ENCODE measurements at regions not wholly inside any gene's neighbourhood (a gene's known extent, or its start where the extent isn't known, plus 50 kb on each side); places are given as distances from the start of the nearest gene placed in this dataset.

DNA sequence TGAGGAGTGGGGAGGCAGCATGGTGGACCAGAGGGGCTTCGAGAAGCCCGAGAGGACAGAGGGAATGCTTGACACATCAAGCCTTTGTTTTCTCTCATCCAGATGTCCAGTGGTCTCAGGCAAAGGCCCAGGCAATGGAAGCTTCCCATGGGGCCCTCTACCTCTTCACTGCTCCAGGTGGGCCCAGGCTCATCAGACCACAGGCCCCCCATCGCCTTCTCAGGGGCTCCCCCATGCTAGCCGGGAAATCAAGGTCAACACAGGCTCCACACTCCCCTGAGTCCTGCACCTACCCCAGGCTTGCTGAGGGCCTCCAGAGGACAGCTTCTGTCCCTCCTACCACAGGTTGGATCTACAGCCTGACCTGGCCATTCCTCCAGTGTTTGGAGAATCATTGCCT is 157.5 kb downstream of the CHST1 start:
- Histone ChIP-seq H3K27me3 (peaks cover 0 to 6% (median 0%) of the 10 kb centered on the region in 3 donors), H3K4me3 (no peak overlapping the region), H3K9me3 (no peaks in the 10 kb centered on the region), H3K4me1 (no peaks in the 10 kb centered on the region), H3K27ac (no peak overlapping the region), H3K36me3 (no peaks in the 10 kb centered on the region)
- TF ChIP-seq, protein P1, sequence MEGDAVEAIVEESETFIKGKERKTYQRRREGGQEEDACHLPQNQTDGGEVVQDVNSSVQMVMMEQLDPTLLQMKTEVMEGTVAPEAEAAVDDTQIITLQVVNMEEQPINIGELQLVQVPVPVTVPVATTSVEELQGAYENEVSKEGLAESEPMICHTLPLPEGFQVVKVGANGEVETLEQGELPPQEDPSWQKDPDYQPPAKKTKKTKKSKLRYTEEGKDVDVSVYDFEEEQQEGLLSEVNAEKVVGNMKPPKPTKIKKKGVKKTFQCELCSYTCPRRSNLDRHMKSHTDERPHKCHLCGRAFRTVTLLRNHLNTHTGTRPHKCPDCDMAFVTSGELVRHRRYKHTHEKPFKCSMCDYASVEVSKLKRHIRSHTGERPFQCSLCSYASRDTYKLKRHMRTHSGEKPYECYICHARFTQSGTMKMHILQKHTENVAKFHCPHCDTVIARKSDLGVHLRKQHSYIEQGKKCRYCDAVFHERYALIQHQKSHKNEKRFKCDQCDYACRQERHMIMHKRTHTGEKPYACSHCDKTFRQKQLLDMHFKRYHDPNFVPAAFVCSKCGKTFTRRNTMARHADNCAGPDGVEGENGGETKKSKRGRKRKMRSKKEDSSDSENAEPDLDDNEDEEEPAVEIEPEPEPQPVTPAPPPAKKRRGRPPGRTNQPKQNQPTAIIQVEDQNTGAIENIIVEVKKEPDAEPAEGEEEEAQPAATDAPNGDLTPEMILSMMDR (IDR thresholded peaks at IDR 0.05 in 4 of 5, conservative IDR thresholded peaks at IDR 0.05 in 1 of 5), result no peak
- no peak for TF ChIP-seq POLR2A (IDR thresholded peaks at IDR 0.05)
- in situ Hi-C loops (cut with MboI; ENCODE audit: low sequenced_read_pairs in 4 of 4), result no loop called here
- intact Hi-C loops (cut with DNase I; ENCODE audit: low total_unique reads), result no loop called here
- DNase-seq (no peak), ATAC-seq (no peak)

GRCh38 chr11:45503311-45503710 is 162.1 kb downstream of the CHST1 start:
- Histone ChIP-seq H3K4me3 (no peak overlapping the region), H3K9me3 (no peaks in the 10 kb centered on the region), H3K36me3 (no peaks in the 10 kb centered on the region), H3K4me1 (no peaks in the 10 kb centered on the region), H3K27me3 (peaks cover 0 to 7% (median 0%) of the 10 kb centered on the region in 3 donors), H3K27ac (no peak overlapping the region)
- TF ChIP-seq POLR2A (IDR thresholded peaks at IDR 0.05), result no peak
- TF ChIP-seq, protein P1 (IDR thresholded peaks at IDR 0.05 in 4 of 5, conservative IDR thresholded peaks at IDR 0.05 in 1 of 5), result no peak
- no peak for DNase-seq
- in situ Hi-C loops (cut with MboI; ENCODE audit: low sequenced_read_pairs in 4 of 4), result no loop called here
- ATAC-seq, result no peak
- intact Hi-C loops (cut with DNase I; ENCODE audit: low total_unique reads), result no loop called here

DNA sequence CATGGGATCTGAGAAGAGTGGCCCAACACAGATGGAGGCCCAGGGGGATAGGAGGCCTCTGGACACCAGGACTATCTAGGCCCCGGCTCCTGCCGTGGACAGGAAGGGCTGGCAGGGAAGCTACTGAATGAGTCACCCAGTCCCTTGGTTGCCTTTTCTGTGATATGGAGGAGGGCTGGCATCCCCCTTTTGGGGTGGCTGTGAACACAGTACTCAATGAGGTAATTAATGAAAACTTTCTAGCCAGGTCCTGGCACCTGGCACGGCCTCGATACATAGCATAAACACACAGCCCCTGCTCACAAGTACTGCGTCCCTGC is 163.2 kb downstream of the CHST1 start:
- peaks cover 0 to 7% (median 0%) of the 10 kb centered on the region in 3 donors for H3K27me3 ChIP-seq
- H3K27ac ChIP-seq, result no peak overlapping the region
- ATAC-seq (no peak), DNase-seq (no peak)
- TF ChIP-seq, protein P1 (IDR thresholded peaks at IDR 0.05 in 4 of 5, conservative IDR thresholded peaks at IDR 0.05 in 1 of 5), result no peak
- TF ChIP-seq POLR2A (IDR thresholded peaks at IDR 0.05), result no peak
- H3K4me3 ChIP-seq, result no peak overlapping the region
- in situ Hi-C loops (cut with MboI; ENCODE audit: low sequenced_read_pairs in 4 of 4), result no loop called here
- intact Hi-C loops (cut with DNase I; ENCODE audit: low total_unique reads), result no loop called here
- no peaks in the 10 kb centered on the region for H3K9me3 ChIP-seq
- H3K4me1 ChIP-seq, result no peaks in the 10 kb centered on the region
- H3K36me3 ChIP-seq, result no peaks in the 10 kb centered on the region

- in situ Hi-C loops (cut with MboI; ENCODE audit: low sequenced_read_pairs in 4 of 4), result no loop called here
Observed at GRCh38 chr11:45501392-45502225, 163.8 kb downstream of the CHST1 start.

More at GRCh38 chr11:45501392-45502225, 163.8 kb downstream of the CHST1 start:
- H3K27me3 ChIP-seq, result peaks cover 0 to 12% (median 0%) of the 10 kb centered on the region in 3 donors
- H3K4me1 ChIP-seq, result no peaks in the 10 kb centered on the region
- TF ChIP-seq, protein P1 (IDR thresholded peaks at IDR 0.05 in 4 of 5, conservative IDR thresholded peaks at IDR 0.05 in 1 of 5), result no peak
- no peak for TF ChIP-seq POLR2A (IDR thresholded peaks at IDR 0.05)
- no peak overlapping the region for H3K4me3 ChIP-seq
- no peaks in the 10 kb centered on the region for H3K9me3 ChIP-seq
- no peaks in the 10 kb centered on the region for H3K36me3 ChIP-seq
- DNase-seq (no peak), ATAC-seq (no peak)
- intact Hi-C loops (cut with DNase I; ENCODE audit: low total_unique reads), result no loop called here
- H3K27ac ChIP-seq, result no peak overlapping the region
